ENCODE measurements at regions not wholly inside any gene's neighbourhood (a gene's known extent, or its start where the extent isn't known, plus 50 kb on each side); places are given as distances from the start of the nearest gene placed in this dataset.
"Not testable (repeated sequence)": the region's sequence is repeated elsewhere in the genome, so short reads cannot be mapped to it uniquely, and the experiment has no call there.

GRCh38 chr3:104269771-104270170 lies 1096.9 kb upstream of the ALCAM start:
- no peak for DNase-seq (ENCODE audit: low read depth)

GRCh38 chr3:104273046-104273649 lies 1093.6 kb upstream of the ALCAM start:
- no peak for DNase-seq (ENCODE audit: low read depth)

GRCh38 chr3:104275199-104275598 lies 1091.5 kb upstream of the ALCAM start:
- no peak for DNase-seq (ENCODE audit: low read depth)

GRCh38 chr3:104279617-104280016 lies 1087.1 kb upstream of the ALCAM start:
- DNase-seq (ENCODE audit: low read depth) = no peak

GRCh38 chr3:104281713-104282112 lies 1085.0 kb upstream of the ALCAM start:
- no peak for DNase-seq (ENCODE audit: low read depth)

- DNase-seq (ENCODE audit: low read depth) = no peak
Measured at GRCh38 chr3:104286645-104287044, 1080.1 kb upstream of the ALCAM start.

- DNase-seq (ENCODE audit: low read depth) = no peak
Measured at GRCh38 chr3:104291437-104291851, 1075.3 kb upstream of the ALCAM start.

GRCh38 chr3:104291878-104292277 lies 1074.8 kb upstream of the ALCAM start:
- no peak for DNase-seq (ENCODE audit: low read depth)

- no peak for DNase-seq (ENCODE audit: low read depth)
Measured at GRCh38 chr3:104297617-104298016, 1069.1 kb upstream of the ALCAM start.

- no peak for DNase-seq (ENCODE audit: low read depth)
Measured at GRCh38 chr3:104298662-104299061, 1068.0 kb upstream of the ALCAM start.

- no peak for DNase-seq (ENCODE audit: low read depth)
Measured at GRCh38 chr3:104316118-104316517, 1050.6 kb upstream of the ALCAM start.

GRCh38 chr3:104323226-104323625 lies 1043.5 kb upstream of the ALCAM start:
- no peak for DNase-seq (ENCODE audit: low read depth)

GRCh38 chr3:104347291-104347690 lies 1019.4 kb upstream of the ALCAM start:
- DNase-seq (ENCODE audit: low read depth) = no peak

GRCh38 chr3:104349836-104350235 lies 1016.9 kb upstream of the ALCAM start:
- DNase-seq (ENCODE audit: low read depth) = no peak

- DNase-seq (ENCODE audit: low read depth) = no peak
Measured at GRCh38 chr3:104353951-104354350, 1012.8 kb upstream of the ALCAM start.

GRCh38 chr3:104359546-104359945 lies 1007.2 kb upstream of the ALCAM start:
- DNase-seq (ENCODE audit: low read depth) = no peak

GRCh38 chr3:104360038-104360437 lies 1006.7 kb upstream of the ALCAM start:
- no peak for DNase-seq (ENCODE audit: low read depth)

- not testable (repeated sequence) for DNase-seq (ENCODE audit: low read depth)
Measured at GRCh38 chr3:104361748-104362147, 1005.0 kb upstream of the ALCAM start.

- DNase-seq (ENCODE audit: low read depth) = no peak
Measured at GRCh38 chr3:104362319-104362718, 1004.4 kb upstream of the ALCAM start.

GRCh38 chr3:104367000-104367399 lies 999.7 kb upstream of the ALCAM start:
- no peak for DNase-seq (ENCODE audit: low read depth)

GRCh38 chr3:104368760-104369159 lies 997.9 kb upstream of the ALCAM start:
- DNase-seq (ENCODE audit: low read depth) = no peak

GRCh38 chr3:104385421-104385820 lies 981.3 kb upstream of the ALCAM start:
- no peak for DNase-seq (ENCODE audit: low read depth)

- no peak for DNase-seq (ENCODE audit: low read depth)
Measured at GRCh38 chr3:104388619-104389018, 978.1 kb upstream of the ALCAM start.

- DNase-seq (ENCODE audit: low read depth) = no peak
Measured at GRCh38 chr3:104392327-104392726, 974.4 kb upstream of the ALCAM start.

Measured in stimulated activated CD8-positive, alpha-beta memory T cell treated with anti-CD3 and anti-CD28 coated beads, Interleukin-4, amount 100 ng/mL, for 24 hours (primary cell).